HCT116 (cell line): ENCODE measurements at regions not wholly inside any gene's neighbourhood (a gene's known extent, or its start where the extent isn't known, plus 50 kb on each side); places are given as distances from the start of the nearest gene placed in this dataset.
"Not testable (repeated sequence)": the region's sequence is repeated elsewhere in the genome, so short reads cannot be mapped to it uniquely, and the experiment has no call there.

Experiments
- ATAC-seq: fragments of 200-7000 bp; cut with Tn5 transposase; 2 replicates; pipeline ENCODE4 v1.9.1; 2020; ENCODE audit warnings: mild to moderate bottlenecking, moderate library complexity
- BruUV-seq: library from RNA; stranded (reverse); fragments of 400-500 nt; replicated peaks from 2 replicates; lab custom pipeline; 2021; lab: Mats Ljungman, UMichigan
- CTCF ChIA-PET: fragments of 300-600 bp; sonication (Branson Sonifier 250); formaldehyde crosslinking; loops from one replicate; lab custom pipeline; 2021; ENCODE audit warnings: antibody characterized with exemption; lab: Charles Lee
- POLR2A ChIA-PET: fragments of 300-600, 350-600 bp; sonication (Branson Sonifier 250); formaldehyde crosslinking; loops from one replicate; lab custom pipeline; 2021; ENCODE audit warnings: antibody characterized with exemption; lab: Charles Lee
- RAD21 ChIA-PET, 2 experiments: fragments of 300-600 bp; sonication (Branson Sonifier 250); formaldehyde crosslinking; loops; one replicate each; lab custom pipeline; 2023; ENCODE audit warnings: low total read pairs in 2 of 2; ENCODE audit not compliant: uncharacterized antibody in 2 of 2, unreplicated experiment in 2 of 2, low non-redundant PET in 1 of 2; lab: Charles Lee
- DNase-seq: peaks from one replicate; pipeline ENCODE4 v3.0.0-alpha.2; 2010; ENCODE audit warnings: low read depth, low spot score
- H2AFZ ChIP-seq: fragments of 200-600 bp; shearing (Covaris generic), sonication (generic); 2 replicates; pipeline ENCODE4 v1.6.1; 2017; ENCODE audit warnings: low read depth, mixed run types, mixed read lengths, antibody characterized with exemption, low read length; ENCODE audit not compliant: poor library complexity, severe bottlenecking
- H3K27ac ChIP-seq: 2 replicates; pipeline ENCODE4 v1.5.1; 2012; ENCODE audit warnings: low read depth, low read length
- H3K27me3 ChIP-seq: fragments of 200-600 bp; sonication (generic); 2 replicates; pipeline ENCODE4 v1.6.1; 2016; ENCODE audit warnings: mixed run types, low read length, mixed read lengths; ENCODE audit not compliant: insufficient read depth
- H3K36me3 ChIP-seq, 2 experiments: fragments of 200-500 bp in 1 of 2; fragments of 200-600 bp in 1 of 2; sonication (Bioruptor generic) in 1 of 2; sonication (generic) in 1 of 2; 2 replicates each; pipeline versions ENCODE4 v1.5.1 to v1.6.1; 2014 to 2016; ENCODE audit warnings: low read length in 2 of 2, inconsistent platforms in 1 of 2, mixed read lengths in 1 of 2, mixed run types in 1 of 2; ENCODE audit not compliant: insufficient read depth in 2 of 2, control insufficient read depth in 1 of 2
- H3K4me1 ChIP-seq, 2 experiments: fragments of 200-600 bp in 1 of 2; sonication (generic) in 1 of 2; 2 replicates each; pipeline versions ENCODE4 v1.5.1 to v1.6.1; 2012 to 2017; ENCODE audit warnings: low read length in 2 of 2, inconsistent platforms in 1 of 2, mild to moderate bottlenecking in 1 of 2, mixed read lengths in 1 of 2, mixed run types in 1 of 2, moderate library complexity in 1 of 2; ENCODE audit not compliant: insufficient read depth in 2 of 2, control insufficient read depth in 1 of 2
- H3K4me2 ChIP-seq: fragments of 200-600 bp; sonication (generic); 2 replicates; pipeline ENCODE4 v1.6.1; 2017; ENCODE audit warnings: mixed run types, low read length, mixed read lengths
- H3K4me3 ChIP-seq, 2 experiments: fragments of 200-600 bp in 1 of 2; sonication (generic) in 1 of 2; replicated peaks in 1 of 2; 2 replicates each; pipeline ENCODE4 v1.5.1; 2011 to 2016; ENCODE audit warnings: low read length in 2 of 2, control low read depth in 1 of 2, low read depth in 1 of 2, mild to moderate bottlenecking in 1 of 2, mixed read lengths in 1 of 2, mixed run types in 1 of 2
- H3K79me2 ChIP-seq: fragments of 200-600 bp; sonication (generic); 2 replicates; pipeline ENCODE4 v1.6.1; 2017; ENCODE audit warnings: mild to moderate bottlenecking, mixed run types, low read length, moderate library complexity, mixed read lengths; ENCODE audit not compliant: insufficient read depth
- H3K9ac ChIP-seq: fragments of 200-600 bp; sonication (generic); 2 replicates; pipeline ENCODE4 v1.6.1; 2016; ENCODE audit warnings: low read length, mixed read lengths
- H3K9me2 ChIP-seq: fragments of 200-600 bp; sonication (generic), shearing (Covaris generic); 2 replicates; pipeline ENCODE4 v1.6.1; 2017; ENCODE audit warnings: mixed run types, mild to moderate bottlenecking, moderate library complexity; ENCODE audit not compliant: insufficient read depth
- H3K9me3 ChIP-seq, 2 experiments: fragments of 200-500 bp in 1 of 2; fragments of 200-600 bp in 1 of 2; sonication (Bioruptor generic) in 1 of 2; sonication (generic) in 1 of 2; 2 replicates each; pipeline ENCODE4 v1.6.1; 2014 to 2017; ENCODE audit warnings: low read length in 2 of 2, mixed read lengths in 2 of 2, inconsistent platforms in 1 of 2, low read depth in 1 of 2, mild to moderate bottlenecking in 1 of 2, mixed run types in 1 of 2, moderate library complexity in 1 of 2; ENCODE audit not compliant: control insufficient read depth in 1 of 2, insufficient read depth in 1 of 2
- H4K20me1 ChIP-seq: fragments of 200-600 bp; sonication (generic), shearing (Covaris generic); 2 replicates; pipeline ENCODE4 v1.6.1; 2017; ENCODE audit warnings: mixed run types, mild to moderate bottlenecking, moderate library complexity; ENCODE audit not compliant: insufficient read depth
- ATF3 ChIP-seq: IDR thresholded peaks from 2 replicates; pipeline ENCODE4 v1.6.1; 2012
- CTCF ChIP-seq, 3 experiments: fragments of 200-600 bp in 1 of 3; sonication (generic) in 1 of 3; IDR thresholded peaks in 2 of 3; conservative IDR thresholded peaks in 1 of 3; 2 replicates each; pipeline ENCODE4 v1.5.1; 2012 to 2017; ENCODE audit warnings: low read depth in 2 of 3, low read length in 2 of 3, antibody characterized with exemption in 1 of 3, borderline replicate concordance in 1 of 3, control low read depth in 1 of 3, mild to moderate bottlenecking in 1 of 3, mixed read lengths in 1 of 3, mixed run types in 1 of 3, moderate library complexity in 1 of 3; ENCODE audit not compliant: insufficient read depth in 1 of 3
- EGR1 ChIP-seq: IDR thresholded peaks from 2 replicates; pipeline ENCODE4 v1.6.1; 2012; ENCODE audit warnings: low read depth
- FOSL1 ChIP-seq: IDR thresholded peaks from 2 replicates; pipeline ENCODE4 v1.6.1; 2012; ENCODE audit warnings: low read depth
- JUND ChIP-seq: IDR thresholded peaks from 2 replicates; pipeline ENCODE4 v1.6.1; 2012
- RAD21 ChIP-seq: IDR thresholded peaks from 2 replicates; pipeline ENCODE4 v1.6.1; 2012; ENCODE audit warnings: low read depth, mild to moderate bottlenecking
- SP1 ChIP-seq: IDR thresholded peaks from 2 replicates; pipeline ENCODE4 v1.6.1; 2012; ENCODE audit warnings: low read depth
- YY1 ChIP-seq: IDR thresholded peaks from 2 replicates; pipeline ENCODE4 v1.6.1; 2011; ENCODE audit warnings: low read length, low read depth, moderate library complexity, mild to moderate bottlenecking; ENCODE audit not compliant: insufficient replicate concordance; ENCODE audit errors: extremely low read depth
- ZNF274 ChIP-seq: fragments of 200-500 bp; sonication (Bioruptor generic); IDR thresholded peaks from 2 replicates; pipeline ENCODE4 v1.6.1; 2014; ENCODE audit warnings: mild to moderate bottlenecking, low read depth, low read length, inconsistent platforms
- intact Hi-C: fragments of 100-400 bp; cut with micrococcal nuclease; formaldehyde crosslinking; loops from 2 replicates; pipeline ENCODE4 v1.10.0; 2022
- TF ChIP-seq, protein P1 (sequence below): IDR thresholded peaks from 2 replicates; pipeline ENCODE4 v1.6.1; 2012; ENCODE audit warnings: low read depth

DNA sequence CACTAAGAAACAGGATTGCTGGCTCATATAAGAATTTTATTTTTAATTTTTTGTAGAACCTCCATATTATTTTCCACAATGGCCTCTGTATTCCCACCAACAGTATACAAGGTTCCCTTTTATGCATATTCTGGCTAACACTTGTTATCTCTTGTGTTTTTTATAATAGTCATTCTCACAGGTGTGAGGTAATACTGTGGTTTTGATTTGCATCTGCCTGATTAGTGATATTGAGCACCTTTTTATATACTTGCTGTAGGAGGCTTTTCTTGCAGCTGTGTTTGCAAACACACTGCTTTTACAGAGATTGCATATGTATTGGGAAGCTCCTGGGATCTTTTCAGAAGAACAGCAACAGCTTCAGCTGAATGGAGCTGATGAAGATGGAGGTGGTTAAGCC is 164.8 kb downstream of the DEPDC1B start (continued):
- TF ChIP-seq SP1 (no peak), ATF3 (no peak), ZNF274 (no peak), EGR1 (no peak), FOSL1 (no peak), YY1 (no peak)

DNA sequence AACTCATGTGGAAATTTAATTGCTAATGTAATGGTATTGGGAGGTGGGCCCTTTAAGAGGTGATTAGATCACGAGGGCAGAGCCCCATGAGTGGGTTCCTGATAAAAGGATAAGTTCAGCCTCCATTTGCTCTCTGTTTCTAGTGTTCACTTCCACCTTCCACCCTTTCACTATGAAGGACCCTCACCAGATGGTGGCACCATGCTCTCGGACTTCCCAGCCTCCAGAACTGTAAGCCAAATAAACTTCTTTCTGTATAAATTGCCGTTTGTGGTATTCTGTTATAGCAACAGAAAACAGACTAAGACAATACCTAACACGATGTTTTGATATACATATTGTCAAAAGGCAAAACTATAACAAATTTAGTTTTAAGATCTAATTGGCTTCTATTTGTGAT is 166.2 kb downstream of the DEPDC1B start:
- Histone ChIP-seq H2AFZ (no peak overlapping the region), H3K27me3 (peaks cover 8% of the 10 kb centered on the region; the same call in 1 of the 2 replicates), H3K4me2 (no peak overlapping the region), H3K36me3 (no peaks in the 10 kb centered on the region), H3K9me2 (no peaks in the 10 kb centered on the region), H3K9ac (no peak overlapping the region), H3K9me3 (no peaks in the 10 kb centered on the region), H3K4me3 (no peak overlapping the region), H3K27ac (no peak overlapping the region), H4K20me1 (no peaks in the 10 kb centered on the region), H3K79me2 (no peaks in the 10 kb centered on the region), H3K4me1 (no peaks in the 10 kb centered on the region)
- ATAC-seq (no peak), DNase-seq (no peak)
- intact Hi-C loops, result no loop called here
- BruUV-seq, result no TSS peak
- POLR2A ChIA-PET, result no interaction called here
- RAD21 ChIA-PET, result no interaction called here
- no peak for TF ChIP-seq JUND
- peak; percentile 21; the same call in 1 of the 2 replicates for TF ChIP-seq RAD21
- no peak for TF ChIP-seq CTCF (IDR thresholded peaks at IDR 0.05 in 2 of 3, conservative IDR thresholded peaks at IDR 0.05 in 1 of 3; ENCODE audit: borderline replicate concordance in 1 of 3, insufficient read depth in 1 of 3, low read depth in 2 of 3, low read length in 2 of 3)
- TF ChIP-seq, protein P1, sequence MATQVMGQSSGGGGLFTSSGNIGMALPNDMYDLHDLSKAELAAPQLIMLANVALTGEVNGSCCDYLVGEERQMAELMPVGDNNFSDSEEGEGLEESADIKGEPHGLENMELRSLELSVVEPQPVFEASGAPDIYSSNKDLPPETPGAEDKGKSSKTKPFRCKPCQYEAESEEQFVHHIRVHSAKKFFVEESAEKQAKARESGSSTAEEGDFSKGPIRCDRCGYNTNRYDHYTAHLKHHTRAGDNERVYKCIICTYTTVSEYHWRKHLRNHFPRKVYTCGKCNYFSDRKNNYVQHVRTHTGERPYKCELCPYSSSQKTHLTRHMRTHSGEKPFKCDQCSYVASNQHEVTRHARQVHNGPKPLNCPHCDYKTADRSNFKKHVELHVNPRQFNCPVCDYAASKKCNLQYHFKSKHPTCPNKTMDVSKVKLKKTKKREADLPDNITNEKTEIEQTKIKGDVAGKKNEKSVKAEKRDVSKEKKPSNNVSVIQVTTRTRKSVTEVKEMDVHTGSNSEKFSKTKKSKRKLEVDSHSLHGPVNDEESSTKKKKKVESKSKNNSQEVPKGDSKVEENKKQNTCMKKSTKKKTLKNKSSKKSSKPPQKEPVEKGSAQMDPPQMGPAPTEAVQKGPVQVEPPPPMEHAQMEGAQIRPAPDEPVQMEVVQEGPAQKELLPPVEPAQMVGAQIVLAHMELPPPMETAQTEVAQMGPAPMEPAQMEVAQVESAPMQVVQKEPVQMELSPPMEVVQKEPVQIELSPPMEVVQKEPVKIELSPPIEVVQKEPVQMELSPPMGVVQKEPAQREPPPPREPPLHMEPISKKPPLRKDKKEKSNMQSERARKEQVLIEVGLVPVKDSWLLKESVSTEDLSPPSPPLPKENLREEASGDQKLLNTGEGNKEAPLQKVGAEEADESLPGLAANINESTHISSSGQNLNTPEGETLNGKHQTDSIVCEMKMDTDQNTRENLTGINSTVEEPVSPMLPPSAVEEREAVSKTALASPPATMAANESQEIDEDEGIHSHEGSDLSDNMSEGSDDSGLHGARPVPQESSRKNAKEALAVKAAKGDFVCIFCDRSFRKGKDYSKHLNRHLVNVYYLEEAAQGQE, result no peak
- CTCF ChIA-PET, result no interaction called here

DNA sequence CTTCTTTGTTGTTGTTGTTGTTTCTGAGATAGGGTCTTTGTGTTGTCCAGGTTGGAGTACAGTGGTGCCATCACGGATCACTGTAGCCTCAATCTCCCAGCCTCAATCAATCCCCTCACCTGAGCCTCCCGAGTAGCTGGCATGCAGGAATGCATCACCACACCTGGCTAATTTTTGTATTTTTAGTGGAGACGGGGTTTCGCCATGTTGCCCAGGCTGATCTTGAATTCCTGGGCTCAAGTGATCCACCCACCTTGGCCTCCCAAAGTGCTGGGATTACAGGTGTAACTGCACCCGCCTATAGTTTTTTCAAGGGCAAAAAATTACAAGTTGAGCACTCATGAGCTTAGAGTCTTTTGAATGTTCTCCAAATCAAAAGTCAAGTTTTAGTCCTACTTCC is 167.2 kb downstream of the DEPDC1B start:
- not testable (repeated sequence) for H3K9me2 ChIP-seq, DNase-seq

More for the DNA sequence above, 167.2 kb downstream of the DEPDC1B start:
- BruUV-seq, POLR2A ChIA-PET, intact Hi-C loops, H3K4me2 ChIP-seq, H3K36me3 ChIP-seq, H3K9ac ChIP-seq, H3K4me3 ChIP-seq, H3K9me3 ChIP-seq, H2AFZ ChIP-seq, ATAC-seq, RAD21 ChIA-PET, H3K4me1 ChIP-seq, CTCF ChIA-PET, H3K27ac ChIP-seq, H3K27me3 ChIP-seq, H3K79me2 ChIP-seq, H4K20me1 ChIP-seq: not testable (repeated sequence)
